Esophagus mucosa (tissue), 1 donor: ENCODE measurements at regions not wholly inside any gene's neighbourhood (a gene's known extent, or its start where the extent isn't known, plus 50 kb on each side); places are given as distances from the start of the nearest gene placed in this dataset.
"Not testable (repeated sequence)": the region's sequence is repeated elsewhere in the genome, so short reads cannot be mapped to it uniquely, and the experiment has no call there.

ENCODE experiments used
- ATAC-seq: fragments of 200-7000 bp; cut with Tn5 transposase; one replicate; pipeline ENCODE4 v1.9.1; 2020
- donor health status: DM: yes; HTN: yes; CAD: no.

- ATAC-seq = no peak
These were observed 200.6 kb downstream of the DUSP10 start for GRCh38 chr1:221541296-221541695.

GRCh38 chr1:221543529-221544120 lies 198.3 kb downstream of the DUSP10 start:
- no peak for ATAC-seq

- ATAC-seq = no peak
These were observed 192.9 kb downstream of the DUSP10 start for GRCh38 chr1:221548942-221549341.

- ATAC-seq = no peak
These were observed 192.1 kb downstream of the DUSP10 start for GRCh38 chr1:221549815-221550214.

GRCh38 chr1:221552792-221553191 lies 189.1 kb downstream of the DUSP10 start:
- ATAC-seq = not testable (repeated sequence)

GRCh38 chr1:221555689-221556433 lies 186.0 kb downstream of the DUSP10 start:
- ATAC-seq = no peak

DNA sequence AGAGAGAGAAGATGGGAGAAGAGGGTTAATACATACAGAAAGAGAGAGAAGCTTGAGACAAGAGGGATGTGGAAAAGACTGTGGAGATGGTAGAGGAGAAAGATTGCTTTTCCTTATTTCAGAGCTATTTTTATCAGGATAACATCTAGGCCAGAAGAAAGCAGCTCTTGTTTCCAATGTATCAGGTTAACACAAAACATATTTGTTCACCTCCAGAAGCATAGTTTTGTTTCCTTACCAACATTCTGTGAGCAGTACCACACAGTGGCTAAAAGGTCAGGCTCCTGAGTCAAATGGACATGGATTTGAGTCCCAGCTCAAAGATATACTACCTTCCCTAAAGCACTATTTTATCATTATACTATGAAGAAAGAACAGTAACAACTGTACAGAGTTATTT lies 185.5 kb downstream of the DUSP10 start:
- no peak for ATAC-seq

GRCh38 chr1:221557013-221557412 lies 184.9 kb downstream of the DUSP10 start:
- no peak for ATAC-seq

DNA sequence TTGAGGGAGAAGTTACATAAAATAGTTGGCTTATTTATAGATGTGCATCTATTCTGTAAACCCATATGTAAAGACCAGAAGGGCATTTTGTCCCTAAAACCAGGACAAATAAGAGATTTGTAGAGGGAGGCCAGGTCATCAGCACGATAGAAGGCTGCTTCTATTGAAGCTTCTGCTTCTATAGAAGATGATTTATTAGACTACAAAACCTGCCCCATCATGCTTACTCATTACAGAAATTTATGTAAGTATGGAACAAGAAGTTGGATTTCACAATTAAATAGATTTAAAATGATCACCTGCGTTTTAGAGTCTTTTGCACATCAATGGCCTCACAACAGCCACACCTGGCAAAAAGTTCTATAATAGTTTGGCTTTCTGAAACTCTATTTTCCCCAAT lies 183.5 kb downstream of the DUSP10 start:
- no peak for ATAC-seq

- ATAC-seq = no peak
These were observed 182.0 kb downstream of the DUSP10 start for GRCh38 chr1:221559911-221560310.

- no peak for ATAC-seq
These were observed 179.1 kb downstream of the DUSP10 start for GRCh38 chr1:221562542-221563475.

DNA sequence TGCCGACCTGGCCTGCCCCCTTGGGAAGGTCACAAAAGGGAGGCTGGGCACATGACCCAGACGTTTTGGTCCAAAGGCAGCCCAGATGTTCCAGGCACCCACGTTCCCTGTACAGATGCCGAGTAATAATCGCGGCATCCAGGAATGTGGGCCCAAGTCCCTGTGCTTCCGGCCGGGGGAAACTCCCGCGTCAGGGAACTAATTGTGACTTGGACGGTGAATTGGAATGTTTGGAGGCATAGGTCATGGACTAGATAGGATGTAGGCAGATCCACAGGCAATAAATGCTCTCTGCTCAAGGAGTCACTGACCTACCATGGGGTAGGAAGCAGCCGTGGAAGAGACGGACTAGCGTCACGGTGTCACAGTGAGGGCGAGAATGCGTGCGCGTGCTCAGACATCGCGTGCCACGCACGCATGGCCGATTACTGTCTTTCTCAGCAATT lies 178.4 kb downstream of the DUSP10 start:
- ATAC-seq = no peak

DNA sequence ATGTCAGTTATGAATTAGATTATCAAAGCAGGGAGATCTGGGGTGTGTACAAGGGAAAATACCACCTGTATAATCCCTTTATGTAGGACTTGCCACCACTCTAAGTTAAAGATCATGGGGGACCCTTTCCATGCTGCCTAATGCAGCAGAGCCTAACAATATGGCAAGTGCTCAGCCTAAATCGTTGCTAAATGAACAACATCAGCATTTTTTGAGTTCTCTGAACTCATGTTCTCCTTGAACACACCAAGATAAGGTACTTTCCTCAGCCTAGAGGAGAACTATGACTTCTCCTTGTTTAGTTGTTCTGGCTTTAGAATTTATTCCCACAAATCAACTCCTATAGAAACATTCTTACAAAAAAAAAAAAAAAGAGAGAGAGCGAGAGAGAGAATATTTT lies 177.0 kb downstream of the DUSP10 start:
- no peak for ATAC-seq

DNA sequence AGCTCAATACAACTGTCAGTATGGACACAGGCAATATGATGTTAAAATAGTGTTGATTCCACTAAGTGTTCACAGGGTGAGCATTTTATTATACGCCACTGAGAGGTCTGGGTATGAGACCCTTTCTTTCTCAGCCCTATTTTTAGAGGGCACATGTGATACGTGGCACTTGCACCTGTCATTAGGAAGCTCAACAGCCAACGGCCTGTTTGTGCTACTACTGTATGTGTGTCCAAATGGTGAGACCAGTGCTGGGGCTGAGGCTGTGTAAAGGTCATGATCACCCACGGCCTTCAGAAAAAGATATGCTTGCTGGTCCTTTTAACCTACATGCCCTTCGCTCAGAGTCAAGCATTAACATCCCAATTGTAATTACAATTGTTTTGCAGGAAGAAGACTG lies 176.2 kb downstream of the DUSP10 start:
- ATAC-seq = no peak

GRCh38 chr1:221567859-221568507 lies 173.9 kb downstream of the DUSP10 start:
- no peak for ATAC-seq

DNA sequence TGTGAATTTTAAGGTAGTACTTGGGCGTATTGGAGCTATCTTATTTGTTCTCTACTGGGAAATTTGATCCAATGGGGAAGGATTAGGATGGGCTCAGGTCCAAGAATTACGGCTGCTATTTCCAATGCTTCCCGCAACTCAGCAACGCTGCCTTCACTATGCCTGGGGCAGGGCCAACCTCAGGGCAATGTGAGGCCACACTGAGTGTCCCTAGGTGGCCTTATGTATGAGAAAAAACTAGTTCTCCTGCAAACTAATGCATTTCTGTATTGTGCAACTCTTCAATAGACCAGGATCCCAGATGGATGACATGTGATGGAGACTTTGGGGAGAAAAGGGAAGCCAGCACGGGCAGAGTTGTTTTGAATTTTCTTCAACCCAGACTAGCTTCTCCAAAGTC lies 168.1 kb downstream of the DUSP10 start:
- ATAC-seq = no peak

DNA sequence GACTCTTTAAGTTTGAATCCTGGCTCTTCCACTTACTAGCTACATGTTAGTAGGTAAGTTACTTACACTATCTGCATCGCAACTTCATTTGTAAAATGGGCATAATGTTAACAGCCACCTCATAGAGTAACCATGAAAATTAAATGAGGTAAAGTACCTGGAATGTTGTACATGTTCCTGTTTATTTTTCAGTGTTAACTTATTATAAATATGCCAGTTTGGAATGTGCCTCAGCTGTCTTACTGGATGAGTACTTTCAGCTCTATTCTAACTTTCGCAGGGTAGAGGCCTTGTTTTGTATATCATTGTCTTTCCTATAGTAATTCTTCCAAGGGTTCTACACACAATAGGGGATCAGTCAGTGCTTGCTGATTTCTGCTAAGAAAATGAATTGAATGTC lies 167.4 kb downstream of the DUSP10 start:
- ATAC-seq = no peak

- no peak for ATAC-seq
These were observed 166.3 kb downstream of the DUSP10 start for GRCh38 chr1:221575605-221576004.

GRCh38 chr1:221576268-221576667 lies 165.6 kb downstream of the DUSP10 start:
- no peak for ATAC-seq

DNA sequence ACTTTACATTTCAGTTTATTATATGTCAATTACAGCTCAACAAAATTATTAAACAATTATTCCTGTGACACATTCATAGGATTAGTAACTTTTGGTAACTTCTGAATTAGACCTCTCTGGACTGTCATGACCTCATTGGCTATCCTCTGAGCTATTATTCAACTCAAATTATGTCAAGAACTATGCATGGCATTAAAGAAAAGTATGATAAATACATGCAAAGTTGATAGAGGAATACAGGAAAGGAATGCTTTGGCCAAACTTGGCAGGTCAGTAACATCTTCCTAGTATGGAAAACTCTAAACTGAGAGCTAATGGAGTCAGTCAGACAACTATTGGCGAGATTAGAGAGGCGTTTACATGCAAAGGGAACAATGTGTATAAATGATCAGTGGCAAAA lies 158.4 kb downstream of the DUSP10 start:
- ATAC-seq = no peak

GRCh38 chr1:221587013-221587412 lies 154.9 kb downstream of the DUSP10 start:
- ATAC-seq = not testable (repeated sequence)

DNA sequence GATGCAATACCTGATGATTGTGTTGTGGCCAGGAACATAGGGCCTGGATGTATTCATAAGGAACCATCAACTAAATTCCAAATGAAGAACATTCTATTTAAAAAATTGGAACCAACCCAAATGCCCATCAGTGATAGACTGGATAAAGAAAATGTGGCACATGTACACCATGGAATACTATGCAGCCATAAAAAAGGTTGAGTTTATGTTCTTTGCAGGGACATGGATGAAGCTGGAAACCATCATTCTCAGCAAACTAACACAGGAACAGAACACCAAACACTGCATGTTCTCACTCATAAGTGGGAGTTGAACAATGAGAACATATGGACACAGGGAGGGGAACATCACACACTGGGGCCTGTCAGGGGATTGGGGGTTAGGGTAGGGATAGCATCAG lies 150.6 kb downstream of the DUSP10 start:
- not testable (repeated sequence) for ATAC-seq

- ATAC-seq = no peak
These were observed 147.3 kb downstream of the DUSP10 start for GRCh38 chr1:221594576-221594975.
